ENCODE measurements at regions not wholly inside any gene's neighbourhood (a gene's known extent, or its start where the extent isn't known, plus 50 kb on each side); places are given as distances from the start of the nearest gene placed in this dataset.

- no peaks in the 10 kb centered on the region for H3K4me1 ChIP-seq
- TF ChIP-seq, protein P1, sequence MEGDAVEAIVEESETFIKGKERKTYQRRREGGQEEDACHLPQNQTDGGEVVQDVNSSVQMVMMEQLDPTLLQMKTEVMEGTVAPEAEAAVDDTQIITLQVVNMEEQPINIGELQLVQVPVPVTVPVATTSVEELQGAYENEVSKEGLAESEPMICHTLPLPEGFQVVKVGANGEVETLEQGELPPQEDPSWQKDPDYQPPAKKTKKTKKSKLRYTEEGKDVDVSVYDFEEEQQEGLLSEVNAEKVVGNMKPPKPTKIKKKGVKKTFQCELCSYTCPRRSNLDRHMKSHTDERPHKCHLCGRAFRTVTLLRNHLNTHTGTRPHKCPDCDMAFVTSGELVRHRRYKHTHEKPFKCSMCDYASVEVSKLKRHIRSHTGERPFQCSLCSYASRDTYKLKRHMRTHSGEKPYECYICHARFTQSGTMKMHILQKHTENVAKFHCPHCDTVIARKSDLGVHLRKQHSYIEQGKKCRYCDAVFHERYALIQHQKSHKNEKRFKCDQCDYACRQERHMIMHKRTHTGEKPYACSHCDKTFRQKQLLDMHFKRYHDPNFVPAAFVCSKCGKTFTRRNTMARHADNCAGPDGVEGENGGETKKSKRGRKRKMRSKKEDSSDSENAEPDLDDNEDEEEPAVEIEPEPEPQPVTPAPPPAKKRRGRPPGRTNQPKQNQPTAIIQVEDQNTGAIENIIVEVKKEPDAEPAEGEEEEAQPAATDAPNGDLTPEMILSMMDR (IDR thresholded peaks at IDR 0.05) = no peak
- no peak for DNase-seq
- no peak overlapping the region for H3K9ac ChIP-seq (ENCODE audit: low read depth in 2 of 2, low read length in 2 of 2)
- H3K27ac ChIP-seq = no peak overlapping the region
- no peak overlapping the region for H3K4me3 ChIP-seq
- no peaks in the 10 kb centered on the region for H3K27me3 ChIP-seq
- no peaks in the 10 kb centered on the region for H3K9me3 ChIP-seq
- intact Hi-C loops (cut with DNase I) = no loop called here
- H3K36me3 ChIP-seq = no peaks in the 10 kb centered on the region
These were observed 109.6 kb upstream of the ABI3BP start for GRCh38 chr3:101102678-101103296.

GRCh38 chr3:101100361-101101009 lies 107.3 kb upstream of the ABI3BP start:
- DNase-seq = no peak
- no peaks in the 10 kb centered on the region for H3K36me3 ChIP-seq
- no peak overlapping the region for H3K27ac ChIP-seq
- H3K4me1 ChIP-seq = no peaks in the 10 kb centered on the region
- no peak overlapping the region for H3K9ac ChIP-seq (ENCODE audit: low read depth in 2 of 2, low read length in 2 of 2)
- H3K27me3 ChIP-seq = no peaks in the 10 kb centered on the region
- TF ChIP-seq, protein P1 (IDR thresholded peaks at IDR 0.05) = no peak
- intact Hi-C loops (cut with DNase I) = no loop called here
- H3K9me3 ChIP-seq = no peaks in the 10 kb centered on the region
- H3K4me3 ChIP-seq = no peak overlapping the region

- no peak for DNase-seq
- Histone ChIP-seq H3K36me3 (no peaks in the 10 kb centered on the region), H3K4me1 (no peaks in the 10 kb centered on the region), H3K9me3 (no peaks in the 10 kb centered on the region), H3K27ac (no peak overlapping the region), H3K9ac (ENCODE audit: low read depth in 2 of 2, low read length in 2 of 2) (no peak overlapping the region), H3K4me3 (no peak overlapping the region), H3K27me3 (no peaks in the 10 kb centered on the region)
- intact Hi-C loops (cut with DNase I) = no loop called here
- TF ChIP-seq, protein P1 (IDR thresholded peaks at IDR 0.05) = no peak
These were observed 106.6 kb upstream of the ABI3BP start for GRCh38 chr3:101099791-101100190.

GRCh38 chr3:101096444-101096843 lies 103.2 kb upstream of the ABI3BP start:
- TF ChIP-seq, protein P1 (IDR thresholded peaks at IDR 0.05) = no peak

GRCh38 chr3:101095693-101096430 lies 102.6 kb upstream of the ABI3BP start:
- no peaks in the 10 kb centered on the region for H3K36me3 ChIP-seq
- no peak for DNase-seq
- no peaks in the 10 kb centered on the region for H3K4me1 ChIP-seq
- no peak overlapping the region for H3K4me3 ChIP-seq
- no peaks in the 10 kb centered on the region for H3K9me3 ChIP-seq
- TF ChIP-seq, protein P1 (IDR thresholded peaks at IDR 0.05) = no peak
- H3K27me3 ChIP-seq = no peaks in the 10 kb centered on the region
- intact Hi-C loops (cut with DNase I) = no loop called here
- no peak overlapping the region for H3K9ac ChIP-seq (ENCODE audit: low read depth in 2 of 2, low read length in 2 of 2)
- H3K27ac ChIP-seq = no peak overlapping the region

More at GRCh38 chr3:101096444-101096843, 103.2 kb upstream of the ABI3BP start:
- Histone ChIP-seq H3K36me3 (no peaks in the 10 kb centered on the region), H3K9ac (ENCODE audit: low read depth in 2 of 2, low read length in 2 of 2) (no peak overlapping the region), H3K4me3 (no peak overlapping the region), H3K27ac (no peak overlapping the region), H3K27me3 (no peaks in the 10 kb centered on the region), H3K4me1 (no peaks in the 10 kb centered on the region), H3K9me3 (no peaks in the 10 kb centered on the region)
- DNase-seq = no peak
- intact Hi-C loops (cut with DNase I) = no loop called here

Measured in colonic mucosa (tissue), 4 donors.